ENCODE measurements at regions not wholly inside any gene's neighbourhood (a gene's known extent, or its start where the extent isn't known, plus 50 kb on each side); places are given as distances from the start of the nearest gene placed in this dataset.
"Not testable (repeated sequence)": the region's sequence is repeated elsewhere in the genome, so short reads cannot be mapped to it uniquely, and the experiment has no call there.

DNA sequence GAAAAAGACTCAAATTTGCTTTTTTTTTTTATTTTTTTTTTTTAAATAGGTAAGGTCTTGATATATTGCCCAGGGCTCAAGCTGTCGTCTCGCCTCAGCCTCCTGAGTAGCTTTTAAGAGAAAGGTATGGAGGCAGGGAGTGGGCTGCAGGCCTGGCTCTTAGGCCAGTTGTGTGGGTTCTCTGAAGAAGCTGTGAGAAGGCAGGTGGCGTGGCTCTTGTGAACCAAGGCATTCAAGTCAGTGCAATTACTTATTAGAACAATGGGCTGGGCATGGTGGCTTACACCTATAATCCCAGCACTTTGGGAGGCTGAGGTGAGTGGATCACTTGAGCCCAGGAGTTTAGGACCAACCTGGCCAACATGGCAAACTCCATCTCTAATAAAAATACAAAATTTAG lies 244.0 kb upstream of the SFRP2 start:
- DNase-seq (ENCODE audit: low read depth) = no peak

DNA sequence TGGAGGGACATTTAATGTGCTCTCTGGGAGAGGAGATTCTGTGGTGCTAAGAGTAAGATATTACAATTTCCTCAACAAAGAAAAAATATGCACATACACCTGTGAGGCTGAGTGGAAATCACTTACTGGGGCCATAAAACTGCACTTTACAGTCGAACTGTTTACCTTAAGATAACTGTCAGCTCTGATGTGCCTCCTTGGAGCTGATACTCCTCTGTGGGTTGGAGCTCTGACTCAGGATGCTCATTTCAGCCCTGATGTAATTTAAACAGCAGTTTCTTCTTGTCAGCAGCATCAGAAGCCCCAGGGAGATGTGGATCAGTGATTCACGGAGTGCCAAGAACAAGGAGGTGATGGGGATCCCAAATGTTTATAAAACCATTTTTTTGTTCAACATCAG lies 241.9 kb upstream of the SFRP2 start:
- peak; percentile 3 for DNase-seq (ENCODE audit: low read depth)

DNA sequence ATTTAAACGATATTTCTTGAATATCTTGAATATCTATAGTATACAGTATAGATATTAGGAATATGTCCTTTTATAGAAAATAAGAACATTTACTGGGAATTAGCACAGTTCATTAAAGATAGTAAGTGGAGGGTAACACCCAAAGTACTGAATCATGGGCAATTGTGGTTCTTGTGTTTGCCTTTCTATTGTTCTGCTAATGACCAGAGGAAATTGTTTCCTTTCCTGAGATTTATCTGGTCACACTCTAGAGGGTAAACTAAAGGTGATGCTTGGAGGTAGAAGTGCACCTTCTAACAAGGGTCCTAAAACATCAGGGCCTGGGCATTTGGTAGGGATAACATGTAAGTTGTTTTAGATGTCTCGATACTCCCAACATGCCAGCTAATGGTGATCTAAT lies 241.3 kb upstream of the SFRP2 start:
- DNase-seq (ENCODE audit: low read depth) = peak; percentile 21

DNA sequence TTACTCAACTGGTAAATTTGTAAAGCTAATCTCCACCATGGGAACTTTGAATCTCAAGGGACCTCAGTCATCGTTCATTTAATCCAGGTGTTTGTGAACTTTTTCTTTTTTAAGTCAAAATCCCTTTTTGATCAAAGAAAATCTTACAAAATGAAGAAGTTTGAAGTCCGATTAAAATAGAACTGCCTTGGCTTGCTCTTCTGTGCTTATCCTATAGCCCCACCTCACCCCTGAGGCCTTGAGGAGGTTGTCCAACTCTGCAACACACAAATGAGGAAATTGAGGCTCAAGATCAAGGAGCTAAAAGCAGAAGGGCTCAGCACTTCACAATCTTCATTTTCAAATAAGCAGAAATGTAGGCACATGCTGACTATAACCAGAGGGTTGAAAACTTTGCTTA lies 240.3 kb upstream of the SFRP2 start:
- DNase-seq (ENCODE audit: low read depth) = no peak

DNA sequence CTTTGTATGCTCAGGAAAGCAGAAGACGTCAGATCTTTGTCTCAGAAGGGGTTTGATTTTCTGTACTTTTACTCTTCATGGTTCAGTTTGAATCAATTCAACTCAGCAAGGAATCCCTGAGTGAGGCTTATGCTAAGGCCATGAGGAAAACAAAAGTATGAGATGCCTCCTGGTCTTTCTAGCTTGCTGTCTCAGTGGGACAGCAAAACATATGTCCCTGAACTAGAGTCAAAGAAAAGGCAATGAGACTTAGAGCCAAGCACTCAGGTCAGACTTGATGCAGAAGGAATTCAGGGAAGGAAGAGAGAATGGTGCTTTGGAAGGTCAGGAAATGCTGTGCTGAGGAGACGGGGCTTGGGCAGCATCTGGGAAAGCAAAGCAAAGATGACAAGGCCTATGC lies 236.2 kb upstream of the SFRP2 start:
- DNase-seq (ENCODE audit: low read depth) = no peak

DNA sequence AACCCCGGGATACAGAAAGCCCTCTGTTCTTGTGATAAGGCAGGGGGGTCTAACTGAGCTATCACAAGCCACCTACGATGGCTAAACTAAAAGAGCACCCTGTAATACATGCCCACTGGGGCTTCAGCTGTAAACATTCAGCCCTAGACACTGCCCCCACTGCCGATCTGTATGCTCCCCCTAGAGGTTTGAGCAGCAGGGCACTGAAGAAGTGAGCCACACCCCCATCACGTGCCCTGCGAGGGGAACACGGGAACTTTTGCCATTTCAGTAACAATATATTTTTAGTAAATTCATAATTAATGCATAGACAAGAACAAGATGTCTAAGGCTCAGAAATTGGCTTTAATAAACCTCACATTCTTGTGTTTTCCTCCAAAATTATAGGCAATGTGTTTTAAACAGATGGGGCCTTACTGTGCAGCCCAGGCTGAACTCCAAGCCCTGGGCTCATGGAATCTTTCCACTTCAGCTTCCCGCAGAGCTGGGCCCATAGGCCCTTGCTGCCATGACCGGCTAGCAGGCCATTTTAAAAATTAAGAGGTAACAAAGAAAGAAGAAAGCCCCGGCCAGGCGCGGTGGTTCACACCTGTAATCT lies 235.3 kb upstream of the SFRP2 start:
- no peak for DNase-seq (ENCODE audit: low read depth)

DNA sequence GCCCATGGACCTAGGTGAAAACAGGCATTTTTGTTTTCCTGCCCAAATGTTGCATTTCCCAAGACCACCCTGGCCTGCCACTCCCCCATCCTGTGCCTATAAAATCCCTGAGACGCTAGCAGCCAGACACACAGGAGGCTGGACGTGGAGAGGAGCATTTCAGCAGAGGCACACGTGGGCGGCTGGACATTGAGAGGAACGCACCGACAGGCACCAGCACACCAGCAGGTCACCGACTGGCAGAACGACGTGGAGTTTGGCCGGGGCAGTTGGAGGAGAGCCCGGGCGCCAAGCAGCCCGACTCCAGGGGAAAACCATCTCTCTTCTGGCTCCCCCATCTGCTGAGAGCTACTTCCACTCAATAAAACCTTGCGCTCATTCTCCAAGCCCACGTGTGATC lies 234.8 kb upstream of the SFRP2 start:
- DNase-seq (ENCODE audit: low read depth) = not testable (repeated sequence)

DNA sequence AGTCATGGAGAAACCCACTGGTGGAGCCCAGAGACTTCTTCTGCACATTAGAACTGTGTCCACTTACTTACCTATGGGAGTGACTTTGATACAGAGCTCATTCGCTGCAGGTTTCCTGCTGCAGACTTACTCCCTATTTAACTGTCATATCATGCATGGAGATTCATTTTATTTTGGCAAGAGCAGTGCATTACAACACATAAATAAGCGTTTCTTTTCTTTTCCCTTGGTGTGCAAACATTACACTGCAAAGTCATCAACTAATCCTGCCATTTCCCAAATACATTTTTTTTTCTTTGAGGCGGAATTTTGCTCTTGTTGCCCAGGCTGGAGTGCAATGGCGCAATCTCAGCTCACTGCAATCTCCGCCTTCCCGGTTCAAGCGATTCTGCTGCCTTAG lies 230.9 kb upstream of the SFRP2 start:
- DNase-seq (ENCODE audit: low read depth) = no peak

DNA sequence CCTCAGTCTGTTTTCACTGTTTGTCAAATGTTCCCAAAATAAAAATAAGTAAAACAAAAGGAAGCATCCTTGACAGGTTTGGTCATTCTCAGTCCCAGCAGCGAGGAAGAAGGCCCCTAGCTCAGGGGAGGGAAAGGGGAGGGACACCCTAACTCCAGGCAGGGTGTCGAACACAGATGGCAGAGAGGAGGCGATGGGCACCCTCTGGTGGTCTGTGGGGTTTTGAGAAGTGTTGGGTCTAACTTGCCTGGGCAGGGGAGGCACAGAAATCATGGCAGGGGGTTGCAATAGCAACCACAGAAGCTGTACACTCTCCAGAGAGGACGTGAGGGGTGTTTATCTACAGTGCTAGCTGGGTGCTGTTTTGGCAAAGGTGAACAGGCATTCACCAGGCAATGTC lies 229.8 kb upstream of the SFRP2 start:
- no peak for DNase-seq (ENCODE audit: low read depth)

DNA sequence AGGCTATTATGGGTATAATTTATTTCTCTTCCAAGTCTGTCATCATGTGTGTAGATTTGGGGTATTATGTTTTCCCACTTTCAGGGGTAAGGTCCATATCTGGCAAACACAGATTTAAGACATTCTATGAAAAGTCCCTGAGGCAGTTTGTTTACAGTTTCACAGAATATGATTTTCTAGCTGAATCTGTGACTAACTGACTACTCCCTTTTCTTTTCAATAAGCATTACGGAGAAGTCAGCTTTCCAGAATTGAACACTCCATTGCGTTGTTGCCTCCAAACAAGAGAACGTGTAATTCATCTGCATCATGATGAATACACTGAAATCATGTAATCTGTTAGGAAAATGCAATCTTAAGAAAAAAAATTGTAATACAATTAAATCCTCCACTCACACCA lies 226.7 kb upstream of the SFRP2 start:
- DNase-seq (ENCODE audit: low read depth) = no peak

DNA sequence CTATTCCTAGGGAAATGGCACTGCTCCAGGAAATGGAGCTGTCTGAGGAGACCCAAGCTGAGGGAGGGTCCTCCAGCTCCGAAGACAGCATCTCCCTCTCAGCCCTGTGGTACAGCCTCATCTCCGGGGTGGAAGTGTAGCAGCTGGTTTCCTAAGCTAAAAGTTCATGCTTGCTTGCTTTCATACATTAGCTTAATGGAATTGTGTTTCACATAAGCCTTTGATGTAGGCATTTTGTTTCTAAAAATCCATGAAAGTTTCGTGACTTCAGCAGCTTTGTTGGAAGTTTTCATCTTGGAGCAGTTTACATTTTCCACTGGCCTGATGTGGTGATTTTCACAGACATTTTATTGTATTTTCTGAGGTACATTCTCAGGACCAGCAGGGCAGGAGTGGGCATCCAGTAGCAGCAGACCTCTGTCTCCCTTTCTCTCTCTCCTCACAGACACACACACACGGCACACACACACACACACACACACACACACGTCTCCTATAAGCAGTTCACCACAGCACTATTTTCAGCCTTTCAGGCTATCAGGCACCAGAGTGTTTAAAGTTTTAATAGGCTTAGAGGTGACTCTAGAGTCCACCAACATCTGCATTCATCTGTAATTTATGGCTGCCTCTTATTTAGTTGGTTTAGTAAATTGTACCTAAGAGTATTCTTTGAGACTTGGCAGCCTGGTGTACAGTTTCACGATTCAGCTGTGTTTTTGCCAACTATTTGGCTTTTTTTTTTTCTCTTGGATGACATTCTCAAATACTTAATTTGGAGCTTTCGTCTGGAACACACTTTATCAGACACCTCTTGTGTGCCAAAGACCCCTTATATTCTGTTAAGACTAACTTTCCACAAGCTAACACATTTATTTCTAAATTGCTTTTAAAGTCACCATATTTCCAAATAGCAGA lies 225.8 kb upstream of the SFRP2 start:
- DNase-seq (ENCODE audit: low read depth) = no peak

DNA sequence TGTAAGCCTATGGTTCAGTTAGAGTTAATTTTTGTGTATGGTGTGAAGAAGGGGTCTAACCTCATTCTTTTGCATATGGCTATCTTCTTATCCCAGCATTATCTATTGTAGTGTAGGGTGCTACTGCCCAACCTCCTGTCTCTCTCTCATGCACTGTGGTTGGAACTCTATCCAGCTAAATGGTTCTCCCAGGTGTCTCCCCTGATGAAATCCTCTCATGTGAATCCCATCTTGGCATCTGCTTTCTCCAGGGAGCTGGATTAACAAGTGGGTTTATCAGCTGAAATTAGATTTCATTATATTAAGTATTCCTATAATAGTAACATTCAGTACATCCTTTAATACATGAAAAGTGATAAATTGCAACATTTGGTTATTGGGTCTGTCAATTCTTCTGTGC lies 224.7 kb upstream of the SFRP2 start:
- DNase-seq (ENCODE audit: low read depth) = no peak

DNA sequence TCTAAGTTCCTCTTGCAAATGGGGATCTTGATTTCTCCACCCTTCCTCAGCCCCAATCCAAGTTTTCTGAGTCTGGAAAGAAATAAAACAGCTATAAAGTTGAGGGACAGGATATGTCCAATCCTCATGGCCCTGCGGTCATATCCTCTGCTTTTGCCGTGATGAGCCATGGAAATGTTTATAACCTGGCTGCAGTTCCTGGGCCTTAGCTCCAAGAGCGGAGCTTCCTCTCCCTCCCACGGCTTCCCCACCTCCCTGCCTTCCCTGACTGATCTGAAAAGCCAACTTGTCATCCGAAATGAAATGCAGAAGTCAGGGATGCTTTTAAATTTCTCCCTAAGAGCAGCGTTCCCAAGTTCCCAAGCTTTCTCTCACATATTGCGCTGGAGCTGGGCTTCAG lies 221.5 kb upstream of the SFRP2 start:
- no peak for DNase-seq (ENCODE audit: low read depth)

DNA sequence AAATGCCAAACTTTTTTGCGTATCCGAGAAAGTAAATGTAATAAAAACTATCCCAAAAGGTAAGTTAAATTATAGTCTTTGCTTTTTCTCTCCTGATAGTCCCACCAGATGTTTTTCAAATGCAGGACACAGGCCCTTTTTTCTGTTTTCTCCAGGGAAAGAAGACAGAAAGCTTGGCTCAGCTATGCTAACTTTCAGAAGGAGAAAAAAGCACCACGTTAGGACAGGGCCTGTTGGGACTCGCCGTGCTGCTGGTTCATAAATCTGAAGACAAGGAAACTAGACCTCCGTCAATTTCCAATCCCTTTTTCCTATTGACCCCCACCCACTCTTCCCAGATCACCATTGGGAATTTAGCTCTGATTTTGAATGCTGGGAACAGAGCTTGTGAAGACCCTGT lies 220.9 kb upstream of the SFRP2 start:
- no peak for DNase-seq (ENCODE audit: low read depth)

DNA sequence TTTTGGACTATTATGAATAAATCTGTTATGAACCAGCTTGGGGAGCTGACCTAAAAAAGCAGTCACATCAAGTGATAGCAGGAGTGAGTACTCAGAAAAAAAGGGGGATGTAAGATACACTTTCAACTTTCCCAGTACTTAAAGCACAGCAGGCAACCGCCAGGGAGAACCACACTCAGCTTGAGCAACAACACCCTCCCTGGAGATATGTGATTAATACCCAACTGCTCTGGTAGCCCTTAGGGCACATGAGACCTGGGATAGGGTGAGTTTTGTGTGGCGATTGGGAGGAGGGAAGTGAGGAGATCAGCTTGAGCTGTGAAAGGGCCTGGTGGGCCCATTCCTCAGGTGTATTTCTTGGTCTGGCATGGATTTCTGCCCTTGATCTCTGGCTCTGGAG lies 220.3 kb upstream of the SFRP2 start:
- peak; percentile 44 for DNase-seq (ENCODE audit: low read depth)

DNA sequence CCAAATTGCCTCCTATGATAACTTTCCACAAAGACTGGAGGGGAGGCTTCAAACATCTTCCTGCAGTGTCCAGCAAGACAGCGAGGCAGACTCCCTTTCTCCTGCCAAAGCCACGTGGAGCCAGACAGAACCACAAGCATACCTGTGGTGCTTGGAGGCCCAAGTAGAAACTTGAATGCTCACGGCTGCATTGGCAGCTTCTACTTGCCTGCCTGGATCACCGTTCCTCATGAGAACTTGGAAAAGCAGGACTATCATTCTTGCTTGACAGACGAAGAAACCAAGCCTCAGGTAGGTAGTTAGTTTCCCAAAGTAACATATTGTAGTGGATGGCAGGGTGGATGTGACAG lies 216.3 kb upstream of the SFRP2 start:
- no peak for DNase-seq (ENCODE audit: low read depth)

DNA sequence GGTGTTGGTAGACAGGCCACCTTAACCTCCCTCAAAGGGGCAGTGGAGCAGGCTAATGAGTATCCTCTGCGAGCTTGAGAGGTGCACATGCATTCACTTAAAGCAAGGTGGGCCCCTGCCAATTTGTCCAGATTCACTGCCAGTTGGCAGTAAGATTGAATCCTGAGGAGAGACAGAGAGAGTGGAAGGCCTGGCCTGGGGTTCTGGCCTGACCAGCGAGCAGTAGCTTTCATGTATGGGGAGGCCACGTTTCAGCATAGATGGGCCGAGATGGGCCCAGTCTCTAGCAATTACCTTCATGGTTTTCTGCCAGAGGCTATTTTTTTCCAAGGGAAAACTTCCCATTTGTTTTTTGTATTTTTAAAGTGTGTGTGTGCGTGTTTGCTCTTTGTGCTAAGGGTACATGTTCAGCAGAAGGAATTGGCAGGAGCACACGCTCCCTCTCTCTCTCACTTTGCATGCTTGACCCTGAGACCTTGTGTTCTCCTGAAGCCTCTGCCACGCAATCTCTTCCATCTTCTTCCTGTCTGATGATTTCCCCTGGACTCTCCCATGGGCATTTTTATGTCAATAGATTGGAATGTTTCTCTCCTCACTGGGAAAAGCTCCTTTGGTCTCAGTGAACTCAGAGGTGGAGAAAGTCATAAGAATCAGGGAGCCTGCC lies 215.8 kb upstream of the SFRP2 start:
- DNase-seq (ENCODE audit: low read depth) = peak; percentile 68

DNA sequence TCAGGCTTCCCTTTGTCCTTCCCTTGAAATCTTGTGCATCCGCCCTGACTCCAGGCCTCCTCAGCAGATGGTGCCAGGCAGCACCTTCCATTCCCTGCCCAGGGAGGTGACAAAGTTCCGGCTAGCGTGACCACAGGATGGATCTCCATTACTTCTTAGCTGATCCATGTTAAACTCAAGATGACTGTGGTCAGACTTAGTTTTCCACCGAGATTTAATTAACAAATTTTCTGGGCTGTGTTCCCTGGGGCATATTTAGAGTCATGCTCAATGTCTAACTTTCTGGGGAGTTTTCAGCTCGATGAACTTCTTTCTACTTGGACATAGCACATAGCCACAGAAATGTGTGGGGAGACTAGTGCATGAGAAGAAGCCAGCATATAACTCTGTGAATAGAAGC lies 215.1 kb upstream of the SFRP2 start:
- DNase-seq (ENCODE audit: low read depth) = peak; percentile 5

DNA sequence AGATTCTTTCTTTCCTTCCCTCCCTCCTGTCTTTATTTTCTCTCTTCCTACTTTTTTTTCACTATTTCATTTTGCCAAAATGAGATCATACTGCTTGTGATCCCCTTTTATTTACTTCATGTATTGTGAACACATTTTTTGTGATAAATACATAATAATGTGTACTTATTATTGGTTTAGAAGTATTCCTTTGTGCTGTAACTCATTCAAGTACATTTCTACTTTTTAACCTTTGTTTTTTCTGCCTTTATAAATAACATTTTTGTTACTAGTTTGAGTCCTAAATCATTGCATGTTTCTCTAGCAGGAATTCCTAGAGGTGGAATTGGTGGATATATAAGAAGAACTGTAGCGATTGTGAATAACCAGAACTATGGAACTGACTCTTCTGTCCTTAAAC lies 214.5 kb upstream of the SFRP2 start:
- DNase-seq (ENCODE audit: low read depth) = no peak

DNA sequence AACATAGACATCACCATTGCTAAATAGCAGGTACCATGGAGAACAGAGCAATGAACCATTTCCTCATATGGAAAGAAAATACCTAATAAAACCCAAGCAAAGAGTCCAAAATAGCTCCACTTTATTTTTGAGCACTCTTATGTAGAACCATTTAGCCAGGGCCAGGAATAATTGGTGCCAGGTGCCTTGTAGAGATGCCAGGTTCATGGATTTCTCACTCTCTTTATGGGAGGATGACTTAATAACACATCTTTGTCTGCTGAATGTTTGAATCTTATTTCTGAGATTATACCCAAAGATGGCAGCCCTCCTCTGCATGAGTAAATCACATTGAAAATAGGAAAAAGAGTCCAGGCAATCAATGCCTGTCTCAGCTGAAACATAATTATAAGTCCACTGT lies 212.3 kb upstream of the SFRP2 start:
- DNase-seq (ENCODE audit: low read depth) = no peak

DNA sequence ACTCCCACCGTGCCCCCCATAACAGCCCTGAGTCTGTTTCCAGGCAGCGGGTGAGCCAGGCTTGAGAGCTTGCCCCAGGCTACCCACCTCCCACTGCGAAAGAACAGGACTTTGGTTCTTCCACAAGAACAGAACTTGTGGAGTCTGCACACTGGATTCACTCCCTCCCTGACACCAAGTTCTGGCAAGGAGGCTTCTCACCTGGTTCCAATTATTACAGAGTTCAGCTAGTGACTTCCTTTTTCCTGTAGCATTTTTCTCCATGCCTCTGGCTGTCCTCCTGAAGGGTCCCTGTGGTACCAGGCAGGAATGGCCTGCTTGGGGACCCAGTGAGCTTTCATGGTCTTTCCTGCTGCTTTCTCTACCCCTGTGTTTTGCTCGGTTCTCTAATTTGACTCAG lies 208.6 kb upstream of the SFRP2 start:
- DNase-seq (ENCODE audit: low read depth) = no peak

DNA sequence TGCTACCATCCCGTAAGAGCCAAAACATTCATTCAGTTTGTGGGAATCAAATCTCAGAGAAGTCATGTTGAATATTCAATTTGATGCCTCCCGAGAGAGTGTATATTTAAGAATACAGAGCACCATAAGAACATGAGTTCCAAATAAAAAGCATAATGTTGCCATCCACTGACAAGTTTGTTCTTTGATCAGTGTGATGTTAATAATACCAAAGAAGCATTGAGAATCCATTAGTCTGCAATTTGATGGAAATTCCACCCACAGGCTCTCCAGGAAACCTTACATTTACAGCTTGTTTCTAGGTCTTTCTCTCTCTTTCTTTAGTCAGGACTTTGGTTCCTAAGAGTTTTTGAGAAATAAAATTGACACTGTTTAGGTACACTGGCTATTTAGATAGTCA lies 200.6 kb upstream of the SFRP2 start:
- no peak for DNase-seq (ENCODE audit: low read depth)

Data from renal cortical epithelial cell (primary cell).